Activated CD8-positive, alpha-beta memory T cell treated with anti-CD3 and anti-CD28 coated beads, Interleukin-2, amount 50 U/mL, for 1 hour (primary cell): ENCODE measurements at regions not wholly inside any gene's neighbourhood (a gene's known extent, or its start where the extent isn't known, plus 50 kb on each side); places are given as distances from the start of the nearest gene placed in this dataset.

Experiments used
- DNase-seq: peaks from one replicate; pipeline ENCODE4 v3.0.0-alpha.2; 2020; ENCODE audit errors: extremely low read depth

DNA sequence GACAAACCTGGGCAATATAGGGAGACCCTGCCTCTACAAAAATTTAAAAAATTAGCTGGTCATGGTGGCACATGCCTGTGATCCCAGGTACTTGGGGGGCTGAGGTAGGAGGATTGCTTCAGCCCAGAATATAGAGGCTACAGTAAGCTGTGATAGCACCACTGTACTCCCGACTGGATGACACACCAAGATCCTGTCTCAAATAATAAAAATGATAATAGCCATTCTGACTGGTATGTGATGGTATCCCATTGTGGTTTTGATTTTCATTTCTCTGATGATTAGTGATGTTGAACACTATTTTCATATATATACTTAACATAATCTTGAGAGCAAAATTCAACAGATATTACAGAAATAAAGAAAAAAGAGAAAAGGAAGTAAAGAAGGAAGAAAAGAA lies 1491.0 kb upstream of the PIK3C3 start:
- no peak for DNase-seq

DNA sequence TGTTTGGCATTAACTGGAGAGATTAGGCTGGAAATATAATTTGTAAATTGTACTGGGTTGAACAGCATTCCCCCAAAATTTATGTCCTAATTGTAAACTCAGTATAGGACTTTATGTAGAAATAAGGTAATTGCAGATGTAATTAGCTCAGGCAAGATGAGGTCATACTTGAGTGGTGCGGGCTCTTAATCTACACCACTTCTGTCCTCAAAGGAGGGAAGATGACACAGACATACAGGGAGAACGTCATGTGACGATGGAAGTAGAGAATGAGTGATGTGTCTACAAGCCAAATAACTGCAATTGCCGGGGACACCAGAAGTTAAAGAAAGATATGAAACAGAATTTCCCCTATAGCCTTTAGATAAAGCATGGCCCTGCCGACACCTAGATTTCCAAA lies 1501.1 kb upstream of the PIK3C3 start:
- DNase-seq: no peak

DNA sequence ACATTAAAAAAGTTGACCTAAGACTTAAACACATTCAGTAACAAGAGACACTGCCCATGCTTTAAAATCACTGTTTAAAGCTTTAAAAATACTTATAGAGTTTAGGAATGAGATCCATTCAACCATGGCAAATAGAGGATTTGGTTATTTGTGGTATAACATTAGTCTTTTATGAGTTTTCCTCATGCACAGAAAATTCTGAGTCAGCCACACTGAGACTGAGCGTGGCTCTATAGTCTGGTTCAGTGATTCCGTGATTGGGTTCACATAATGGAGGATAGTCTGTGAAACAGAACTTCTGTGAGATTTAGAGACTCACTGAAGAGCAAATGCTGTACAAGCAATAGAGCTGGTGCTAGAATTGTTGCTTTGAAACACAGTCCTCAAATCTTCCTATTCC lies 1502.4 kb upstream of the PIK3C3 start:
- no peak for DNase-seq

DNA sequence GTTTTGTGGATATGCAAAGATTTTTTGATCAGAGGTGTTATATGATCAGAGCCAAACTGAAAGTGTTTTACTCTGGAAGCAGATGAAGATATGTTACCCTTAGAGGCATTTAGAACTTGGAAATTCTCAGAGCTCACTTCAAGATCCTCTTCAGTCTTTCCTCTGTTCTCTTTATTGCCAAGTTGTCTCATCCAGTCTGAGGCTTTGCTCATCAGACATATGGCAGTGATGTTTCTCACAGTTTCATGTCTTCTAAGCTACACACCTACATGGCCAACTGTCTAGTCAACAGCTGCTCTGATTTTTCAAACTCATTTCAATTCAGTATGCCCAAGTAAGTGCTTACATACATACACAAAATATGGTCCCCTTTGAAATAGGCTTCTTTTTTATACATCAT lies 1504.3 kb upstream of the PIK3C3 start:
- no peak for DNase-seq

DNA sequence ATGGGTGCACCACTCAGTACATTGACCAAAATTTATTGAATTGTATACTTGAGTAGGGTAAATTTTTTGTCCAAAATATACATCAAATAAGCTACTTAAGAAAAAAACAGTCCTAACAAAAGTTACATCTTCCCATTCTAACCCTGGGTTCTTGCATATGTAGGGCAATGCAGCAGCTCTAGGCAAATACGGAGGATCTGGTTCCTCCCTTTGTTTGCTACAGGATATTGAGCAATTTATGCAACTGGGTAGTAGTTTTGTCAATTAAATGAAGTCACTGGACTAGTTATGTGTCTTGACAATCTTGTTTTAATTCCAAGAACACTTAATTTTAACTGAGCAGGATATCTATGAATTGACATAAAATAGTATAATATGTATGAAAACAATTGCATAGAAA lies 1507.2 kb upstream of the PIK3C3 start:
- no peak for DNase-seq

DNA sequence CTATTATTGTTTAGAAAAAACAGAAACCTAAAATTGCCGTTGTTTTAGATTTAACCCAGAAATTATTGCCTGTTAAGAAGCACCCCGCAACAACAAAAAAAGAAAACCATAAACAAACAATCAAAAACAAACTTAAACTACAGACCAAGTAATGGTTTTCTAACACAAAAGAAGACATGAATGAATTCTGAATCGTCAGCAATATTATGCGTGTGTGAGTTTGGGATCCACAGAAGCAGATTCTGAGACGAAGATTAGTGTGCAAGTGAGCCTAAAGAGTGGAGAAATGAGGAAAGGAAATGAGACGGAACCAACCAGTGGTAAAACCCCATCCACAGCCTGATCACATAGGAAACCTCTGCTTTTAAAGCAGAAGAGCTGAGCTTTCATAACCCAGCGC lies 1514.9 kb upstream of the PIK3C3 start:
- DNase-seq: no peak

DNA sequence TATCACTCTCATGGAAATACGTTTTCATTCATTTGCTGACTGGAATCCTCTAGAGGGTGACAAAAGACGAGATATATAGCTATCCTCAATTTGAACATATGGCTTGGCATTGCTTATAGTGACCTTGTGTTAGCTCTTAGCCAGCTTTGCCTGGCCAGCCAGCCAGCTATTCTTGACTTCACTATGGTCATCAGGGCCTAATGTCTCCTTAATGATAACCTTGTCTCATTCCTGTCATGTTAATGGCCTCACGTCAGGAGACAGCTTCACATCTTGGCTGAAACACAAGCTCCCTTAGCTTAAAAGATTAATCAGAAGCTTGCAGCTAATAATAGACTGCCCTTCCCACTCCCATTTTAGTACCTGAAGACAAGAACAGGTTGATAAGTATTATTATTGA lies 1517.5 kb upstream of the PIK3C3 start:
- DNase-seq: no peak

DNA sequence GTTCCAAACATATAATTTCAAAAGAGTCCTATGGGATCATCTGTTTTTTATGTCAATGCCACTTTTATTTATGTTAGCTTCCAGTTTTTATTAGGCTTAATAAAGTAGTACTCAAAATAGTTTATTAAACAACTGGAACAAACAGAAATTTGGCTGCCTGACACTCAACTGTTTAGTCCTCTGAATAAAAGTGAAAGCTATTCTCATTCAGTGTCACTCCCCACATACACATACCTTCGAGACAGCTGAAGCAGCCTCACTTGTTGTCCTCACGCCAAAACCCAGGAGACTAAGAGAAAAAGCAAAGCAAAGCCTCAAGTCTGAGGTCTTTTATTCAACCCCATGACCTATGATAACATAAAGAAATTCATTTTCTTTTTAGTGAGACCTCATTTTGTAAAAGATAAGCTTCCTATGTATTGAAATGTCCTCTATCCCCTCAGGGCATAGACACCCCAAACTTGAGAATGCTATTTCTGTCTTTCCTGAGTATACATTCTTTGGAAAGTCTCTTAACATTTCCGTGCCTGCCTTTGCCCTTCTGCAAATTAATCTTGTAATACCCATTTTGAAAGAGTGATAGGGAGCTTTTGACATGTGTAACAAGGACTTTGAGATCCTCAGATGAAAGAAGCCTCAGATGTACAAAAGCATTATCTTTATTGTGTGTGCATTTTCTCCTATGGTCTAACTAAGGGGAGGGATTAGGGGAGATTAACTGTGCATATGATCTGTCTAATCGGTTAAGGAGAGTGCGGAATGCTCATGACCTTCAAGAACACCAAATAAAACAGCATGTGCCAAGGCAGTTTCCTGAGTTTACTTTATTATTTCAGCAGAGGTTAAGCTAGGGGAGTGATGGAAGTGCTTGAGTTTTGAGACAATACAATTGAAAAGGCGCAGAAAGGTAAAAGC lies 1523.7 kb upstream of the PIK3C3 start:
- no peak for DNase-seq

DNA sequence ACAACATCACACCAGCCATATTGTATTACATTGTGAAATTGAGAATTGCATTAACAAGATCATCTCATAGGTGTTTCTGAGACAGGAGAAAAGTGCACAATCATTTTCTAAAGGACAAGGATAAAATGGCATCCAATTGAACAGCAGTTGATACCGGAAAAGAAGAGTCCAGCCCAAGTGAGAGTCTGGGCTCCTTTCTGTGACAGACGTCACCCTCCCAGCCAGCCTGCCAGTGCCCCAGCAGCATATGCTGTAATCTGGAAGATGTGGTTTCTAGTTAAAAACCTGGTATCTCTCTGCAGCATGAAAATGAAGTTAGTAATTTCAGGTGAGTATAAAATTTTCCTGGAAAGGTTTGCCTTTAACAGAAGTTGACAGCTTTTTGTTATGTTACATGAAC lies 1531.7 kb upstream of the PIK3C3 start:
- DNase-seq: no peak

DNA sequence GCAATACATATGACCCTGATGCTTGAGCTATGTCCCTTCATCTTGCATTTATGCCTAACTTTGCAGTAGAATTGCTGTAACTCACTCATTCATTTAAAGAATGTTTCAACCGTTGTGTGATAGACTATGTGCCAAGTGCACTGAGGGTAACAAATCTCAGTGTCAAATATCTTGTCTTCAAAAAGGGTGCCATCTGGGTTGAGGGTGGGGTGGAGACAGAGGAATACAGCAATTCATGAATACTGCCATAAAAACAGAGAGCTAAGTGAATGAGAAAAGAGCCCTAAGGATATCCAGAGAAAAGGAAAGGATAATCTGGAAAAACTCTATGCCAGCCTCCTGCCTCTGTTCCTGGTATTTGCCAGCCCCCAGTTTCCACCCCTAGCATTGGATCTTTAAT lies 1534.4 kb upstream of the PIK3C3 start:
- DNase-seq: no peak

DNA sequence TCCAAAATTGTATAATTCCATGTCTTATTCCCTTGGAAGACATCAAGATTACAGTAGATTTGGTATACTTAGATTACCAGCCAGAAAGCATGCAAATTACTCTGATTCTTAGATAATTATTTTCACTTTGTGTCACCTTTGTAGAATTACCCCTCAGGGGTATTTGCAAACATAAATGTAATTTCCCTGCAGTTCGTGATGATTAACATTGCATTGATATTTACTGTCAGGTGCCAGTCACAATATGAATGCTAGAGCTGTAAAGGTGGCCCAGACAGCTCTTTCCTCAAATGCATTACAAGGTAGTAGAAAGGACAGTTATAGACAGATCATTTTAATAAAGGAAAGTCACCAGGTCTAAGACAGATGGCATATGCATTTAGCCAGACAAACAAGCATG lies 1537.5 kb upstream of the PIK3C3 start:
- no peak for DNase-seq

DNA sequence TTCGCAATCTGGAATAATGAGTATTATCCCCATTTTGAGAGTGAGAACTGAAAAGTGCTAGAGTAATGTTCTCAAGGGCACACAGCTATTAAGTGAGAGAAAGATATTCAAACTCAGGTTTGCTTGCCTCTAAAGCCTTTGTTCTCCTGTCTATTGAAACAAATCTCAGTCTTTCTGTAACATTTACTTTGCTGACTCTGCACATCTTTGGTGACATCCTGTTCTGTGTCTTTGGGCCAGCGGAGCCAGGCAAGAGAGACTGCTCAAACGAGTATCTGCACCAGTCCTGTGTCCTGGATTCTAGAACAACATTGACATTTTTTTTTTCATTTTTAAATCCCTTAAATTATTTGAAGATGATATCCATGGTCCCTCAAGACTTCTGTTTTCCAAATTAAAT lies 1539.2 kb upstream of the PIK3C3 start:
- no peak for DNase-seq

DNA sequence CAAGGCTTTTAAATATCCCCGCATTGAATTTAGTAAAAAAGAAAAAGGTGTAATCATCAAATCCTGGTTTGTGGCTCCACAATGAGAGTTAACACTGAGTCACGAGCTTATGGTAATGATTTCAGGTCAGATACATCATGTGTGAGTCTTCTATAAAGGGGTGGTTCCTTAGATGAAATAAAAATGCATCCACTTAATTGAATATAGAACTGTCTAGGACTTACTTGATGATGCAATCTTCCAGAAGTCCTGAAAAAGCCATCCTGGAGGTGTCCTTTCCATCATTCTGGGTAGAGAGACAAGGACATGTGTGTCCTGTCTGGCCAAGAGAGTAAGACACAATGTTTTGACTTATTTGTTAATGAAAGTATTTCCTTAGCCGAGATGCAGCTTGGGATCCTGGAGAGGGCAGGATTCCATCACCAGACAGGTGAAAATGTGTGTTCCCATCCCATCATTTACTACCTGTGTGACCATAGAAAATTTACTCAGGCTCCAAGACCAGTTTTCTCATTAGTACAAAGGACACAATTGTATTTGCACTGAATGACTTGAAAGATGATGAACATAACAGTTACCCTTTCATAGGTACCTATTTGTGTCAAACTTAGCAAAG lies 1539.8 kb upstream of the PIK3C3 start:
- DNase-seq: no peak

DNA sequence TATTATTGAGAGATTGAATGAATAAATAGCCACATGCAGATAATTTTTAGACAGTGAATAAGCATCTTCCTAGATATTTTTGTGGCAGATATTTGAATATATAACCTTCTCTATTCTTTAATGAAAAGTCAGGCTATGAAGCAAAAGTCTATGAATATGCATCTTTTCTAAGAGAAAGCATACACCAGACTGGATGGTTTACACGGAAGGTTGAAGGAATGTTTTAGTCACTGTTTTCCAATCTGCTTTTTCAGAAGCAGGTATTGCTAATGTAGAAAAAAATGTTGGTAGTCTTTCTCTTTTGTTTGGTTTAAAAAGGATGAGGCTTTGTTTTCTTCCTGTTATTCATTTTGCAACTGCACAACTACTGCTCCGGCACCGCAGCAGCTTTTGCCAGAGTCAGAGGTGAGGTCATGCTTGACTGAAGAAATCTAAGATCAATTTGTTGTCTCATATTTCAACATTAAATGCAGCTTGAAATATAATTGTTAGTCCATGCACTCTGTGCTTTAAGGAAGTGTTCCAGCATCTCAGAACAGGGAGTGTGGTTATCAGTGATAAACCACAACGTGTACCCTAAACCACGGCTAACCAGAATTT lies 1540.8 kb upstream of the PIK3C3 start:
- DNase-seq: no peak

DNA sequence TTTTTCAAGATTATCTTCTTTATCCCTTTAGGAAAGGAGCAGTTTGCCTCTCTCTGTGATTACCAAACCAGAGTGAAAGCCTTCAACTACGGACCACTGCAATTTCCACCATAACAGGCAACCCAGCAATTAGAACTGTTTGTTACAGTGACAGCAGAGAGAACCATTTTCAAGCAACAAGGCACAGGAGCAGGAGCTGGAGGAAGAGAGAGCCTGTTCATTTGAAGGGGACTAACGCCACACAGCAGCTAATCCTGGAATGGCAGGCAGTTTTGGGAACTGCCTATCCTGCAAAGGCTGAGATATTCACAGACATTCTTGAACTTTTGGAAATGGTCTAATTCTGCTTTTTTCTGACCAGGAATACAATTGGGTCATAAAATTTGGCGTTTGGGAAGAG lies 1541.9 kb upstream of the PIK3C3 start:
- no peak for DNase-seq

DNA sequence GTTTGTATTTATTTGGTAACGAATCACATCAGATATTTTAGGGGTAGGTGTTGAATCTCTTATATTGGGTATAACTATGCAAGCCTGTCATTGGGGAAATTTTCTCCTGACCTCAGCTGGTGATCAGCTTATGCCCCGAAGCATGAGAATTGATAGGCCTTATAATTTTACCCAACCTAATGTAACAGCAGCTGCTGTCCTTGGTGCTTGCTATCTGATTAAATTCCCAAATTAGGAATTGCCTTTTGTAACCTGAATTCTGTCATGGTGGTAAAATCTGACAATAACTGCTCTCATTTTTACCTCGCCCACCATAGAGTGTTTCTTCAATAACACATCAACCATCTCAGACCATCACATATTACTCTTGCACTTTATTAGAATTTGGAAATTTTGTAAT lies 1542.6 kb upstream of the PIK3C3 start:
- no peak for DNase-seq

DNA sequence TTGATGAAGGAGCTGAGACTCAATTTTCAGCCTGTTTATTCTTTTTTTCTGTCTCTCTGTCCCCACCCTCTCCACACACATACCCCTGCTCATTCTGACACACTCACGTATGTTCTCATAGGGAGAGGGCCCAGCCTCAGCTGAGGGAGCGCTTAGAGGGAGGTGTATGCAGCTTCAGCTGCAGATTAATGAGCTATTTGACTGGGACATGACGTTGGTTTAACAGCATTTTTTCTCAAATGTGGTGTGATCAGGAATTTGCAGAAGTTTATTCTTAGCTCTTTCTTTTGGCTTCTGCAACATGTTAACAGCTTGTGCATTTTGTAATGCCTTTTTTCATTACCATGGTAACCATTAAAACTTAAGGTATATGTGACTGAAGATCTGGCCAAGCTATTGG lies 1547.1 kb upstream of the PIK3C3 start:
- DNase-seq: no peak

DNA sequence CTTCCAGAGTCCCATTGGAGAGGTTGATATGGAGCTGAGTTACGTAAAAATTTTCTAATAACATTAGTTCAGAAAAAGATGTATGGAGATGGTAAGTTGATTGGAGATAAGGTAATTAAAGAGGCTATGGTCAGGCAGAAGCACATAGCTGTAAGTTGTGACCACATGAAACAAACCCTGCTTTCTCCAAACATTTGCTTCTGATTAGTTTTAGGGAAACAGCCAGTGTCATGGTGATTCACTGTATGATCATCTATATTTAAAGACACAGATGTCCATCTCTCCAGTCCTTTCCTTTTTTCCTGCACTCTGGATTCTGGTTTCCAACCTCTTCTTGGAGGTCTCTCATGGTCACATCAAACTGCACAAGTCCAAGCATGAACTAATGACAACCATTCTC lies 1550.8 kb upstream of the PIK3C3 start:
- no peak for DNase-seq

DNA sequence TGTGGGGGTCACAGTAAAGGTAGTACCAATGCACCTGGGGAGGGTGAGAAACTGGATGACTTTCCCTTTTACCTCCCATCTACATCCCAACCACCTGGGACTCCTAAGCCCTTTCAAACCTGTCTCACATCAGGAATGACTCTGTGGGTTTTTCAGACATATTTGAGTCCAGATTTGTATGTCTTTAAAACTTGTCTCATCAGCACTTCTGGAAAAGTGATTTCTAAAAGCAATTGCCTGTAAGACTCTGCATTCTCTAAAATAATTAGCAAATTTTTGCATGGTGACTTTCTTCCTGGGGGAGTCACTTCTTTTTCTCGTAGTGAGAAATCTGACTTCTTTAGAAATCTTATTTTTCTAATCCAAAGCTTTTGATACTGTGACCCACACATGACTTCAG lies 1553.0 kb upstream of the PIK3C3 start:
- DNase-seq: no peak

DNA sequence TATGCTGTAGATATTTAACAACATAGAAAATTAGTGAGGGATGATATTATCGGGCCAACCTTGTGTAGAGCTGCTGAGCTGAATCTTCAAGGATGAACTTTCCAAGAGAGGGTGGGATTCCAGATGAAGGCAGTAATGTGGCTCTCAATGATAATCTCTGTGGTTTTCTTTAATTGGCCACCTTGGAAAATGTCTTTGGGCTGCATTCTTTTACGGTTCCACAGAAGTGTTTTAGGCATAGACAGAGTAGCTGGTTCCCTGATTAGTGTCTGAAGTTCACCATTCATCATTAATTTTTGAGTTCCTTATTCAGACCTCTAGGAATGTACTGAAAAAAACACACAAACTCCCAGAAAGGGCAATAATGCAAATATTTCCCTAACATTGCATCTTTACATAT lies 1566.9 kb upstream of the PIK3C3 start:
- no peak for DNase-seq

DNA sequence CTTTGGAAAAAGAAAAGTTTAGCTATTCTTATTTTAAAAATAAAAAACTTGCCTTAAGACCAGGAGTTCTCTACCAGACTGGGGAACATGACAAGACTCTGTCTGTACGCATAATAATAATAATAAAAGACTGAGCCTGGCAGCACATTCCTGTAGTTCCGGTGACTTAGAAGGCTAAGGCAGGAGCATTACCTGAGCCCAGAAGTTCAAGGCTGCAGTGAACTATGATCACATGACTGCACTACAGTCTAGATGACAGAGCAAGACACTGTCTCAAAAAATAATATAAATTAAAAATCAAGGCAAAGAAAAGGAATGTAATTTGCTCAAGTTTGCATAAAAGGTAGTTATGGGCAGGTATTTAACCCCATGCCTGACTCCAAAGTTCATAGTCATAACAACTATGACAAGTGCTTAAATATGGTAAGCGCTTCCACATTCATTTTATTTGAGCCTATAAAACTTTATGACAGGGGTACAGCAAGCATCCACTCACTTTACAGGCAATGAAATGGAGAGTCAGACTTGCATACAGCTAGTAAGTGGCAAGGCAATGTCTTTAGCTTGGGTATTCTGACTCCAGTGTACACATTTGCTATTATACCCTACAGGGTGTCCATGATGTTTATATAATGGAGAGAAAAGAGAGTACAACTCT lies 1567.8 kb upstream of the PIK3C3 start:
- DNase-seq: no peak

DNA sequence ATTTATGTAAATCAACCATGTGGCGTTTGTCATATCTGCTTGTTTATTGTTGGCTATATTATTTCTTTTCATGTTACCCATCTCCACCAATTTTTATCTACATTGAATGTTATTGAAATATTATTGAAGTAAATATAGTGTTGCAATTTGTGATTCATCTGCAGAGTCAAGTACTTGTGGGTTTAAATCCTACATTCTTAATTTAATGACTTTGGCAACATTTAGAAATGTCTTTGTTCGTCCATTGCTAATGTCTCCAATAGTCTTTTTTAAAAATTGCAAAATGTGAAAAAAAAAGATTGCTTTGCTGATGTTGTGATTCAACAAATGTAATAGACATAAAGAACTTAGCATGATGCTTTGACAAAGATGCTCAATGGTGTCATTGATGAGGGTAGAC lies 1572.8 kb upstream of the PIK3C3 start:
- no peak for DNase-seq
